ENCODE measurements at regions not wholly inside any gene's neighbourhood (a gene's known extent, or its start where the extent isn't known, plus 50 kb on each side); places are given as distances from the start of the nearest gene placed in this dataset.

DNA sequence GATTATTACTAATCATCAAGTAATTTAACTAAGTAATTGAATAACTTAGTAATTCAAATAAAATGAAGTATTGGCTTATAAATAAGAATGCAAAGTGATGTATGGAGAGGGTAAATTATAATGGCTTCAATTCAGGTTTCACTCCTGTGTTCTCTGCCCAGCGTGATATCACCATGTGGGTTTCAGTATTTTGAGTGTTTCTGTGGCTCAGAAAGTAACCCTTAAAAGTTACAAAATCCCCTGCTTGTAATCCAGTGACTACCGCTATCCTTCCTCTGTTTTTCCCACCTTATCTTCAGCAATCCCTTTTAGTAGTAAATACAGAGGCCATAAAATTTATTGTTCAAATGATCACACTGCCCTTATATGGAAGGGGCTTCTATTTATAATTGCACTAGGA, 316.4 kb upstream of the CFAP20DC start:
- Histone ChIP-seq H3K27ac (ENCODE audit: low read depth) (no peak overlapping the region), H3K4me3 (no peak overlapping the region), H3K9me2 (ENCODE audit: insufficient read depth) (peaks cover 12% of the 10 kb centered on the region; the same call in 1 of the 2 replicates), H3K4me1 (ENCODE audit: insufficient read depth) (no peaks in the 10 kb centered on the region), H3F3A (replicated peaks; ENCODE audit: low read depth) (no peaks in the 10 kb centered on the region), H2AFZ (no peak overlapping the region), H3K27me3 (ENCODE audit: insufficient read depth) (no peaks in the 10 kb centered on the region), H3K4me2 (no peak overlapping the region), H3K79me2 (replicated peaks; ENCODE audit: insufficient read depth) (no peaks in the 10 kb centered on the region), H3K36me3 (ENCODE audit: insufficient read depth) (no peaks in the 10 kb centered on the region), H4K20me1 (replicated peaks; ENCODE audit: insufficient read depth) (no peaks in the 10 kb centered on the region)
- no peak for TF ChIP-seq NANOG (IDR thresholded peaks at IDR 0.05; ENCODE audit: borderline replicate concordance)
- TF ChIP-seq ZNF462 (CRISPR knock-in tag; IDR thresholded peaks at IDR 0.05): no peak
- TF ChIP-seq, protein P1, sequence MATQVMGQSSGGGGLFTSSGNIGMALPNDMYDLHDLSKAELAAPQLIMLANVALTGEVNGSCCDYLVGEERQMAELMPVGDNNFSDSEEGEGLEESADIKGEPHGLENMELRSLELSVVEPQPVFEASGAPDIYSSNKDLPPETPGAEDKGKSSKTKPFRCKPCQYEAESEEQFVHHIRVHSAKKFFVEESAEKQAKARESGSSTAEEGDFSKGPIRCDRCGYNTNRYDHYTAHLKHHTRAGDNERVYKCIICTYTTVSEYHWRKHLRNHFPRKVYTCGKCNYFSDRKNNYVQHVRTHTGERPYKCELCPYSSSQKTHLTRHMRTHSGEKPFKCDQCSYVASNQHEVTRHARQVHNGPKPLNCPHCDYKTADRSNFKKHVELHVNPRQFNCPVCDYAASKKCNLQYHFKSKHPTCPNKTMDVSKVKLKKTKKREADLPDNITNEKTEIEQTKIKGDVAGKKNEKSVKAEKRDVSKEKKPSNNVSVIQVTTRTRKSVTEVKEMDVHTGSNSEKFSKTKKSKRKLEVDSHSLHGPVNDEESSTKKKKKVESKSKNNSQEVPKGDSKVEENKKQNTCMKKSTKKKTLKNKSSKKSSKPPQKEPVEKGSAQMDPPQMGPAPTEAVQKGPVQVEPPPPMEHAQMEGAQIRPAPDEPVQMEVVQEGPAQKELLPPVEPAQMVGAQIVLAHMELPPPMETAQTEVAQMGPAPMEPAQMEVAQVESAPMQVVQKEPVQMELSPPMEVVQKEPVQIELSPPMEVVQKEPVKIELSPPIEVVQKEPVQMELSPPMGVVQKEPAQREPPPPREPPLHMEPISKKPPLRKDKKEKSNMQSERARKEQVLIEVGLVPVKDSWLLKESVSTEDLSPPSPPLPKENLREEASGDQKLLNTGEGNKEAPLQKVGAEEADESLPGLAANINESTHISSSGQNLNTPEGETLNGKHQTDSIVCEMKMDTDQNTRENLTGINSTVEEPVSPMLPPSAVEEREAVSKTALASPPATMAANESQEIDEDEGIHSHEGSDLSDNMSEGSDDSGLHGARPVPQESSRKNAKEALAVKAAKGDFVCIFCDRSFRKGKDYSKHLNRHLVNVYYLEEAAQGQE (IDR thresholded peaks at IDR 0.05; ENCODE audit: unreplicated experiment): no peak
- TF ChIP-seq POLR2AphosphoS5 (IDR thresholded peaks at IDR 0.05; ENCODE audit: low read depth): no peak
- no peak for TF ChIP-seq ZNF114 (CRISPR knock-in tag; IDR thresholded peaks at IDR 0.05)
- no peak for TF ChIP-seq ZNF331 (CRISPR knock-in tag; IDR thresholded peaks at IDR 0.05; ENCODE audit: low read depth)
- no peak for TF ChIP-seq STAT1 (IDR thresholded peaks at IDR 0.05; ENCODE audit: unreplicated experiment)
- no peak for TF ChIP-seq JUNB (IDR thresholded peaks at IDR 0.05; ENCODE audit: unreplicated experiment)
- no peak for TF ChIP-seq CREB1 (CRISPR knock-in tag; IDR thresholded peaks at IDR 0.05; ENCODE audit: low read depth)
- TF ChIP-seq EZH2 (IDR thresholded peaks at IDR 0.05; ENCODE audit: low read depth, unreplicated experiment): no peak
- TF ChIP-seq EZH2phosphoT487 (IDR thresholded peaks at IDR 0.05; ENCODE audit: unreplicated experiment): no peak
- TF ChIP-seq CTCF (conservative IDR thresholded peaks at IDR 0.05; ENCODE audit: low read depth in 2 of 2): no peak
- TF ChIP-seq ETS1 (IDR thresholded peaks at IDR 0.05): no peak
- H3K9me3 Mint-ChIP-seq: peaks cover 7% of the 10 kb centered on the region
- H3K4me3 Mint-ChIP-seq: no peak overlapping the region
- H3K27me3 Mint-ChIP-seq (ENCODE audit: insufficient read depth, low read depth, poor library complexity): no peaks in the 10 kb centered on the region
- DNase-seq (ENCODE audit: low spot score) (no peak), ATAC-seq (no peak)
- H3K27ac Mint-ChIP-seq: no peak overlapping the region
- H3K4me1 Mint-ChIP-seq: peaks cover 5% of the 10 kb centered on the region; the same call in 2 of the 3 replicates
- H3K36me3 Mint-ChIP-seq (ENCODE audit: low read depth): peaks cover 4% of the 10 kb centered on the region; the same call in 1 of the 3 replicates
